ENCODE measurements at regions not wholly inside any gene's neighbourhood (a gene's known extent, or its start where the extent isn't known, plus 50 kb on each side); places are given as distances from the start of the nearest gene placed in this dataset.

- no peaks in the 10 kb centered on the region for H3K4me1 ChIP-seq (ENCODE audit: insufficient read depth)
- H3K4me3 ChIP-seq (ENCODE audit: low read depth, low read length): no peak overlapping the region
- no peak for DNase-seq (ENCODE audit: extremely low spot score)
- H3K27ac ChIP-seq (ENCODE audit: low read depth): no peak overlapping the region
- H3K36me3 ChIP-seq (ENCODE audit: insufficient read depth): no peaks in the 10 kb centered on the region
Observed at GRCh38 chr2:155846259-155846658, 486.3 kb downstream of the NR4A2 start.

DNA sequence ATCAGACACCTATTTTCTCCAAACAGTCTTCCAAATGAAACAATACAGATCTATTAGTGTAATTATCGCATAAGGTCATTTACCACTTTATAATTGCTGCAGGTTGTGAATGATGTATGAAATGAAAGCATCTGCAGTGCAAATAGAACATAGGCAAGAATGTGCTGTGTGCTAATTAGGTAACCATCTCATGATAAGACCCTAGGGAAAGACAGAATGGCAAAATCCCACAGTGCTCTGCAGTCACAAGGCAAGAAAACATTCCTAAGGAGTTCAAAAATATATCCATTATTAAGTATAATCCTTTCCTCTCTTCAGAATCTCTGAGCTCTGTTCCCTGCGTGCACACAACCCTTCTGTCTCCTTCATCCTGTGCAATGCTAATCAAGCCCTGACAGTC is 488.1 kb downstream of the NR4A2 start:
- WGBS: 86% methylated on average over 2 of the region's 2 CpGs
- no peaks in the 10 kb centered on the region for H3K4me1 ChIP-seq (ENCODE audit: insufficient read depth)
- H3K36me3 ChIP-seq (ENCODE audit: insufficient read depth): no peaks in the 10 kb centered on the region
- H3K27ac ChIP-seq (ENCODE audit: low read depth): no peak overlapping the region
- no peak for DNase-seq (ENCODE audit: extremely low spot score)
- H3K4me3 ChIP-seq (ENCODE audit: low read depth, low read length): no peak overlapping the region

- Histone ChIP-seq H3K36me3 (ENCODE audit: insufficient read depth) (no peaks in the 10 kb centered on the region), H3K27ac (ENCODE audit: low read depth) (no peak overlapping the region), H3K4me3 (ENCODE audit: low read depth, low read length) (no peak overlapping the region), H3K4me1 (ENCODE audit: insufficient read depth) (no peaks in the 10 kb centered on the region)
- WGBS: 50% methylated on average over 6 of the region's 6 CpGs
- DNase-seq (ENCODE audit: extremely low spot score): no peak
Observed at GRCh38 chr2:155842103-155842502, 490.4 kb downstream of the NR4A2 start.

- no peak for DNase-seq (ENCODE audit: extremely low spot score)
- WGBS: 24% methylated on average over 3 of the region's 3 CpGs
- H3K36me3 ChIP-seq (ENCODE audit: insufficient read depth): no peaks in the 10 kb centered on the region
- no peak overlapping the region for H3K27ac ChIP-seq (ENCODE audit: low read depth)
- H3K4me3 ChIP-seq (ENCODE audit: low read depth, low read length): no peak overlapping the region
- no peaks in the 10 kb centered on the region for H3K4me1 ChIP-seq (ENCODE audit: insufficient read depth)
Observed at GRCh38 chr2:155841442-155841841, 491.1 kb downstream of the NR4A2 start.

- WGBS: 46% methylated on average over 1 of the region's 1 CpG
- Histone ChIP-seq H3K36me3 (ENCODE audit: insufficient read depth) (no peaks in the 10 kb centered on the region), H3K27ac (ENCODE audit: low read depth) (no peak overlapping the region), H3K4me3 (ENCODE audit: low read depth, low read length) (no peak overlapping the region), H3K4me1 (ENCODE audit: insufficient read depth) (no peaks in the 10 kb centered on the region)
- DNase-seq (ENCODE audit: extremely low spot score): no peak
Observed at GRCh38 chr2:155840661-155841060, 491.9 kb downstream of the NR4A2 start.

DNA sequence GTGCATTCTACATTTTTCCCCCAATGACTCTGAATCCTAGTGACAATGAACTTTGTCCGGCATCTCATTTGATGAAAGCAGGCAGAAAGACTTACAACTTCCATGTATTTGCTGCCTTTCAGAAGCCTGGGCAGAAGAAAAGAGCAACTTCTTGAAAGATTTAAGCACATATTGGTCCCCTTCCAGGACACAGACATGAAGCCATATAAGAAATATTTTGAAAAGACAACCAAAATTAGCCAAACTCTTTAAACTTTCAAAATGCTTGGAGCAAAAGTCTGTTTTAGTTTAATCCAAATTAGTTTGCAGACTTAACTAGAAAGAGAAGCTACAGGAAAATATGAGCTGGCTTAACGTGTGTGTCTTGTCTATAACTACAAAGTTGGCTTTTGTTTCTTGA is 492.5 kb downstream of the NR4A2 start:
- WGBS: 49% methylated on average over 2 of the region's 2 CpGs
- DNase-seq (ENCODE audit: extremely low spot score): no peak

DNA sequence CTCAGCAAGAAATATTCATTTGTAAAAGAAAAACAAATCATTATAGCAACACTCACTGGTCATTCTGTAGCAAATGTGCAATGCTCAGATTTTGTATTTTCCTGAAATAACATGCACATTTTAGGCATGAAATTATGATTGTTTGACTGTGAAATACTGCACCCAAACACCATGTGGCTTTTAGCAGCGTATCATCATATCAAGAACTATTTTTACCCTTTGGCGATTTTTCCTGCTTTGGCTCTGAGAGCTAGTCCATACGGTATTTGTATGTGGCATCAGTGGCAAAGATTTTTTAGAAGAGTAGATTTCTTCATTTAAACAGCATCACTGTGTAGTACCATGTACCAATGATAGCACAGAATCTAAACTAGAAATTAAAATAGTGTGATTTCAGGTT is 493.1 kb downstream of the NR4A2 start:
- 53% methylated on average over 3 of the region's 3 CpGs for WGBS
- no peak overlapping the region for H3K4me3 ChIP-seq (ENCODE audit: low read depth, low read length)
- no peak for DNase-seq (ENCODE audit: extremely low spot score)

More for the DNA sequence above, 492.5 kb downstream of the NR4A2 start:
- no peaks in the 10 kb centered on the region for H3K36me3 ChIP-seq (ENCODE audit: insufficient read depth)
- no peaks in the 10 kb centered on the region for H3K4me1 ChIP-seq (ENCODE audit: insufficient read depth)
- H3K4me3 ChIP-seq (ENCODE audit: low read depth, low read length): no peak overlapping the region
- H3K27ac ChIP-seq (ENCODE audit: low read depth): no peak overlapping the region

GRCh38 chr2:155836439-155836838 is 496.1 kb downstream of the NR4A2 start:
- no peak for DNase-seq (ENCODE audit: extremely low spot score)
- Histone ChIP-seq H3K4me3 (ENCODE audit: low read depth, low read length) (no peak overlapping the region), H3K36me3 (ENCODE audit: insufficient read depth) (no peaks in the 10 kb centered on the region), H3K27ac (ENCODE audit: low read depth) (no peak overlapping the region), H3K4me1 (ENCODE audit: insufficient read depth) (no peaks in the 10 kb centered on the region)
- WGBS: 75% methylated on average over 1 of the region's 1 CpG

More for the DNA sequence above, 493.1 kb downstream of the NR4A2 start:
- Histone ChIP-seq H3K4me1 (ENCODE audit: insufficient read depth) (no peaks in the 10 kb centered on the region), H3K27ac (ENCODE audit: low read depth) (no peak overlapping the region), H3K36me3 (ENCODE audit: insufficient read depth) (no peaks in the 10 kb centered on the region)

GRCh38 chr2:155830817-155831579 is 501.5 kb downstream of the NR4A2 start:
- no peaks in the 10 kb centered on the region for H3K4me1 ChIP-seq (ENCODE audit: insufficient read depth)
- DNase-seq (ENCODE audit: extremely low spot score): no peak
- no peak overlapping the region for H3K27ac ChIP-seq (ENCODE audit: low read depth)
- WGBS: 66% methylated on average over 4 of the region's 4 CpGs
- H3K4me3 ChIP-seq (ENCODE audit: low read depth, low read length): no peak overlapping the region
- H3K36me3 ChIP-seq (ENCODE audit: insufficient read depth): no peaks in the 10 kb centered on the region

- no peak overlapping the region for H3K4me3 ChIP-seq (ENCODE audit: low read depth, low read length)
- 75% methylated on average over 5 of the region's 5 CpGs for WGBS
- no peaks in the 10 kb centered on the region for H3K36me3 ChIP-seq (ENCODE audit: insufficient read depth)
- no peak overlapping the region for H3K27ac ChIP-seq (ENCODE audit: low read depth)
- H3K4me1 ChIP-seq (ENCODE audit: insufficient read depth): no peaks in the 10 kb centered on the region
- no peak for DNase-seq (ENCODE audit: extremely low spot score)
Observed at GRCh38 chr2:155830351-155830750, 502.2 kb downstream of the NR4A2 start.

DNA sequence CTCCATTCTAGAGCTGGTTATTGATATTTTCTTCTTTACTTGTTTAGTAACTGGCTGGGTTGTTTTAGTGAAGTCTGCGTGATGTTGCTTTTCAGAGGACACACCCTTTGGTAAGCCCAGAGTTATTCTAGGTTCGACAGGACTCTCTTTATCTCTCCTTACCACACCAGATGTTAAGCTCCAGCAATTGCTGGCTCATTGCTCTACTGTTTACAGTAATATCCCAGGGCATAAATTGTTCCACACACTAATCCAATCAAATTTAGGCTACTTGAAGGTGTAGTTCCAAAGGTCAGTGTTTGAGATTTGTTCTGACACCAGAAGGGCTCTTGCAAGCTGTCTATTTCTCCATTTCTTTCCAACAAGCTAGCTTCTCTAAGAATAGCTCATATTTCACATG is 506.6 kb downstream of the NR4A2 start:
- no peak for DNase-seq (ENCODE audit: extremely low spot score)
- WGBS: 41% methylated on average over 2 of the region's 2 CpGs
- no peak overlapping the region for H3K27ac ChIP-seq (ENCODE audit: low read depth)
- no peaks in the 10 kb centered on the region for H3K4me1 ChIP-seq (ENCODE audit: insufficient read depth)
- H3K36me3 ChIP-seq (ENCODE audit: insufficient read depth): no peaks in the 10 kb centered on the region
- H3K4me3 ChIP-seq (ENCODE audit: low read depth, low read length): no peak overlapping the region

DNA sequence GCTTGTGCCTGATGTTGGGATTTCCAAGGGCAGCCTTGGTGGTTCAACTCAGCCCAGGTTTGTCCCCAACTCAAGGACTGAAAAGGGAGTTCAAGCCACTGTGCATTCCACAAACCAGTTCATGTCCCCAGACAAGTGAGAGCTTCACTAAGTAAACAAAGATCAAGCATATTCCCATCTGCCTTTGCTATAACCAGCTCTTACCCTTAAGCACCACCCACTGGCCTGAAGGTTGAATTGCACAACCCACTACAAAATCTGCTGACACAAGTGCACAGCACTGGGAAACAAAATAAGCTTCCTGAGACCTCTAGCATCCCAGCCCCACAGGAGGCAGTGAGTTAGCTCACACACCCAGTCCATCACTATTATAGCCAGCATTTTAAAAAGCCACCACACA is 516.7 kb downstream of the NR4A2 start:
- no peak for DNase-seq (ENCODE audit: extremely low spot score)
- H3K27ac ChIP-seq (ENCODE audit: low read depth): no peak overlapping the region
- H3K36me3 ChIP-seq (ENCODE audit: insufficient read depth): peaks cover 2% of the 10 kb centered on the region
- no peaks in the 10 kb centered on the region for H3K4me1 ChIP-seq (ENCODE audit: insufficient read depth)
- no peak overlapping the region for H3K4me3 ChIP-seq (ENCODE audit: low read depth, low read length)

GRCh38 chr2:155815275-155815674 is 517.2 kb downstream of the NR4A2 start:
- H3K4me1 ChIP-seq (ENCODE audit: insufficient read depth): no peaks in the 10 kb centered on the region
- H3K36me3 ChIP-seq (ENCODE audit: insufficient read depth): peaks cover under 1% of the 10 kb centered on the region
- no peak overlapping the region for H3K4me3 ChIP-seq (ENCODE audit: low read depth, low read length)
- H3K27ac ChIP-seq (ENCODE audit: low read depth): no peak overlapping the region
- WGBS: 92% methylated on average over 1 of the region's 1 CpG
- no peak for DNase-seq (ENCODE audit: extremely low spot score)

DNA sequence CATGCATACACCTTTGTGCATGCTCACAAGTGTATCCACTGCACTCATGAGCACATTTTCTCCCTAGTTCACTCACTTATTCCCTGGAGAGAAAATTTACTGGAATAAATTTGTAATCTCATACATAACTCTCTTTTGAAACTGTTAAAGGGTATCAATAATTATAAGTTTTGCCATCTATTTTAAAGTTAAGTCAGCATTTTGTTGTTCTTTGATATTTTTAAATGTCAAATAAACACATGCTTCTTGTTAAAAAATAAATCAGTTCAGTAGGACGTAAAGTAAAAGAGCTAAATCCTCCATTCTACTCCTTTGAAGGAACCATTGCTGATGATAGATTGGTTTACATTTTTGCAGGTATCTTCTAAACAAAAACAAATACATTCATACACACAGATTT is 522.1 kb downstream of the NR4A2 start:
- Histone ChIP-seq H3K4me1 (ENCODE audit: insufficient read depth) (no peaks in the 10 kb centered on the region), H3K4me3 (ENCODE audit: low read depth, low read length) (no peak overlapping the region), H3K36me3 (ENCODE audit: insufficient read depth) (no peaks in the 10 kb centered on the region), H3K27ac (ENCODE audit: low read depth) (no peak overlapping the region)
- 60% methylated on average over 1 of the region's 1 CpG for WGBS
- no peak for DNase-seq (ENCODE audit: extremely low spot score)

DNA sequence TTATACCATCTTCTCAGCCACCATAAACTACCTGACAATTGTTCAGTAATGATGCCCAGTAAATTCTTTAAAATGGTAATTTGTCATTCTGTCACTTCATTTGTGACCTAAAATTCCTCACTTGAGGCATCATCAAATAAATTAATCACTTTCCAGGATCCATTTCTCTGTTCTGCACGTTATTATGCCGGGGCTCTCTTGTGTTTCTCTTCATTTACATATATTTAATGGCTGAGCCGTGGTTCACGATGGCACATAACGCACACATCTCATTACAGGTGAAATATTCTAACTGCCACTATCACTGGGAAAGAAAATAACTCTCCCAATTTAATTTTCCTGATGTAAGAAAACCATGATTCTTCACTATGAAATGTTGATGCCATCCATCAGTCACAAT is 529.6 kb downstream of the NR4A2 start:
- Histone ChIP-seq H3K36me3 (ENCODE audit: insufficient read depth) (no peaks in the 10 kb centered on the region), H3K4me1 (ENCODE audit: insufficient read depth) (no peaks in the 10 kb centered on the region), H3K4me3 (ENCODE audit: low read depth, low read length) (no peak overlapping the region), H3K27ac (ENCODE audit: low read depth) (no peak overlapping the region)
- DNase-seq (ENCODE audit: extremely low spot score): no peak
- 84% methylated on average over 5 of the region's 5 CpGs for WGBS
